ENCODE measurements at regions not wholly inside any gene's neighbourhood (a gene's known extent, or its start where the extent isn't known, plus 50 kb on each side); places are given as distances from the start of the nearest gene placed in this dataset.

GRCh38 chr6:137657351-137657911 is 163.2 kb upstream of the OLIG3 start:
- Histone ChIP-seq H3K9me3 (no peaks in the 10 kb centered on the region), H3K27ac (no peak overlapping the region), H3K27me3 (no peaks in the 10 kb centered on the region), H3K36me3 (no peaks in the 10 kb centered on the region), H3K4me1 (no peaks in the 10 kb centered on the region), H3K4me3 (no peak overlapping the region)
- DNase-seq (ENCODE audit: extremely low spot score in 2 of 2) = no peak
- TF ChIP-seq POLR2AphosphoS5 (IDR thresholded peaks at IDR 0.05; ENCODE audit: insufficient read depth in 1 of 2, low read depth in 1 of 2) (no peak), CTCF (IDR thresholded peaks at IDR 0.05) (no peak), POLR2A (IDR thresholded peaks at IDR 0.05) (no peak)
- intact Hi-C loops (cut with DNase I) = no loop called here

GRCh38 chr6:137658287-137658686 is 164.1 kb upstream of the OLIG3 start:
- no peak overlapping the region for H3K27ac ChIP-seq

GRCh38 chr6:137659871-137660270 is 165.7 kb upstream of the OLIG3 start:
- H3K9me3 ChIP-seq = no peaks in the 10 kb centered on the region
- TF ChIP-seq POLR2A (IDR thresholded peaks at IDR 0.05) = no peak
- TF ChIP-seq POLR2AphosphoS5 (IDR thresholded peaks at IDR 0.05; ENCODE audit: insufficient read depth in 1 of 2, low read depth in 1 of 2) = no peak
- no peak for TF ChIP-seq CTCF (IDR thresholded peaks at IDR 0.05)
- H3K4me1 ChIP-seq = no peaks in the 10 kb centered on the region
- H3K27ac ChIP-seq = no peak overlapping the region
- H3K27me3 ChIP-seq = no peaks in the 10 kb centered on the region
- no peak for DNase-seq (ENCODE audit: extremely low spot score in 2 of 2)
- no peak overlapping the region for H3K4me3 ChIP-seq
- no peaks in the 10 kb centered on the region for H3K36me3 ChIP-seq
- intact Hi-C loops (cut with DNase I) = no loop called here

More at GRCh38 chr6:137658287-137658686, 164.1 kb upstream of the OLIG3 start:
- no peak overlapping the region for H3K4me3 ChIP-seq
- no peaks in the 10 kb centered on the region for H3K36me3 ChIP-seq
- no peaks in the 10 kb centered on the region for H3K27me3 ChIP-seq
- H3K9me3 ChIP-seq = no peaks in the 10 kb centered on the region
- intact Hi-C loops (cut with DNase I) = no loop called here
- no peaks in the 10 kb centered on the region for H3K4me1 ChIP-seq
- no peak for TF ChIP-seq POLR2AphosphoS5 (IDR thresholded peaks at IDR 0.05; ENCODE audit: insufficient read depth in 1 of 2, low read depth in 1 of 2)
- TF ChIP-seq POLR2A (IDR thresholded peaks at IDR 0.05) = no peak
- no peak for TF ChIP-seq CTCF (IDR thresholded peaks at IDR 0.05)
- DNase-seq (ENCODE audit: extremely low spot score in 2 of 2) = no peak

DNA sequence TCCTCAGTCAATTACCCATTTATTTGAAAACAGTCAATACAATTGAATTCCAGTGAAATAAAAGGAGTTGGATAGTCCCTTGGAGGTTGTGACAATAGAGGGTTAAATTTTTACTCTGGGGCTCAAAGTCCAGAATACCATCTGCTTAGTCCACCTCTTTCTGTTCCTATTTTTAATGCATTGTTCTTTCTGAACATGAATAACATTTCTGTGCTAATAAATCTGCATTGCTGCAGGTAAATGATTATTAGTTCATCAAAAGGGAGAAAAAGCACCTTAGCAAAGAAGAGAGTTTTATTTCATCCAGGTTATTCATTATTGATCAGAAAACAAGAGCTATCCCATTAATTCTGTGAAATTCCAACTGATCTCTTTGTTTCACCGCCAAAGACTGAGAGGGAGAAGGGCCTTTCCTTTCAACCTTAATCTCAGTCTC is 166.1 kb upstream of the OLIG3 start:
- no peak overlapping the region for H3K4me3 ChIP-seq
- intact Hi-C loops (cut with DNase I) = no loop called here
- H3K27ac ChIP-seq = no peak overlapping the region
- DNase-seq (ENCODE audit: extremely low spot score in 2 of 2) = no peak
- no peaks in the 10 kb centered on the region for H3K27me3 ChIP-seq
- no peaks in the 10 kb centered on the region for H3K36me3 ChIP-seq
- TF ChIP-seq POLR2AphosphoS5 (IDR thresholded peaks at IDR 0.05; ENCODE audit: insufficient read depth in 1 of 2, low read depth in 1 of 2) (no peak), CTCF (IDR thresholded peaks at IDR 0.05) (no peak), POLR2A (IDR thresholded peaks at IDR 0.05) (no peak)
- no peaks in the 10 kb centered on the region for H3K4me1 ChIP-seq
- H3K9me3 ChIP-seq = no peaks in the 10 kb centered on the region

DNA sequence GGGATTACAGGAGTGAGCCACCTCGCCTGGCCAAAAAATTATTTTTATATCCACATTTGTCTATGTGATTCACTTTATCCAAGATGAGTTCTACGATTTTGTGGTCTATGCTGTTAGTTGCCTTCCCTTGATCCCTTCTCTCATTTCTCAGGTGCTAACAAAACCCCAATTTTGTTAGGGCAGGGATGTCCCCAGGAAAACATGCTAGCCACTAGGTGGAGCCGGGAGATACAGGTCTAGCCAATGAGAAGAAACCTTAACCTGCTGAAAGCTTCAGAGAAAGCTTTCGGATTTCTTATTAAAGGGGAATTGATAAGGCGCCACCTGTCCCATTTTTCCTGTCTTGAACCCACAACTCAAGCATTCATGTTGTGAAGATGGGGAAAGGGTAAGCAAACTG is 167.4 kb upstream of the OLIG3 start:
- no peak for TF ChIP-seq POLR2A (IDR thresholded peaks at IDR 0.05)
- no peak for TF ChIP-seq POLR2AphosphoS5 (IDR thresholded peaks at IDR 0.05; ENCODE audit: insufficient read depth in 1 of 2, low read depth in 1 of 2)
- TF ChIP-seq CTCF (IDR thresholded peaks at IDR 0.05) = no peak
- no peaks in the 10 kb centered on the region for H3K4me1 ChIP-seq
- no peak overlapping the region for H3K27ac ChIP-seq
- no peak overlapping the region for H3K4me3 ChIP-seq
- no peak for DNase-seq (ENCODE audit: extremely low spot score in 2 of 2)
- no peaks in the 10 kb centered on the region for H3K36me3 ChIP-seq
- intact Hi-C loops (cut with DNase I) = no loop called here
- H3K27me3 ChIP-seq = no peaks in the 10 kb centered on the region
- no peaks in the 10 kb centered on the region for H3K9me3 ChIP-seq

All from vagina (tissue), 2 donors.